Liver (tissue), 7 donors: ENCODE measurements at regions not wholly inside any gene's neighbourhood (a gene's known extent, or its start where the extent isn't known, plus 50 kb on each side); places are given as distances from the start of the nearest gene placed in this dataset.

Source experiments
- DNase-seq: peaks from one replicate; pipeline ENCODE4 v3.0.0-alpha.2; 2017; ENCODE audit warnings: low spot score
- H3K27ac ChIP-seq, 2 donors: one replicate each; pipeline ENCODE4 v1.7.0; 2013; ENCODE audit warnings: inconsistent platforms in 2 of 2, low read length in 2 of 2, control low read depth in 1 of 2, low read depth in 1 of 2, mild to moderate bottlenecking in 1 of 2
- H3K27me3 ChIP-seq, 4 donors: one replicate each; pipeline versions ENCODE4 v1.6.1 to v1.7.0; 2013; ENCODE audit warnings: low read length in 3 of 4, inconsistent platforms in 1 of 4, mild to moderate bottlenecking in 1 of 4, moderate library complexity in 1 of 4; ENCODE audit not compliant: control insufficient read depth in 4 of 4, insufficient read depth in 4 of 4
- H3K36me3 ChIP-seq, 4 donors: one replicate each; pipeline versions ENCODE4 v1.6.1 to v1.7.0; 2013; ENCODE audit warnings: low read length in 3 of 4, mild to moderate bottlenecking in 3 of 4, low read depth in 1 of 4, moderate library complexity in 1 of 4; ENCODE audit not compliant: control insufficient read depth in 4 of 4, insufficient read depth in 3 of 4
- H3K4me1 ChIP-seq, 4 donors: one replicate each; pipeline versions ENCODE4 v1.6.1 to v1.7.0; 2013; ENCODE audit warnings: low read length in 3 of 4, mild to moderate bottlenecking in 3 of 4, moderate library complexity in 1 of 4; ENCODE audit not compliant: control insufficient read depth in 4 of 4, insufficient read depth in 4 of 4
- H3K4me3 ChIP-seq, 3 donors: one replicate each; pipeline versions ENCODE4 v1.6.1 to v1.7.0; 2013; ENCODE audit warnings: low read length in 3 of 3, control low read depth in 1 of 3, low read depth in 1 of 3, mild to moderate bottlenecking in 1 of 3
- H3K9ac ChIP-seq, 2 donors: one replicate each; pipeline ENCODE4 v1.7.0; 2013; ENCODE audit warnings: low read length in 2 of 2, mild to moderate bottlenecking in 2 of 2, moderate library complexity in 2 of 2, control low read depth in 1 of 2, low read depth in 1 of 2
- H3K9me3 ChIP-seq, 4 donors: one replicate each; pipeline versions ENCODE4 v1.6.1 to v1.7.0; 2013; ENCODE audit warnings: low read length in 3 of 4; ENCODE audit not compliant: control insufficient read depth in 4 of 4
- GABPA ChIP-seq, 2 donors: IDR thresholded peaks in 1 of 2; conservative IDR thresholded peaks in 1 of 2; 2 replicates each; pipeline ENCODE4 v1.6.1; 2016; ENCODE audit warnings: antibody characterized with exemption in 2 of 2, mild to moderate bottlenecking in 1 of 2, moderate library complexity in 1 of 2
- HNF4A ChIP-seq, 2 donors: conservative IDR thresholded peaks; 2 replicates each; pipeline ENCODE4 v1.6.1; 2016; ENCODE audit warnings: antibody characterized with exemption in 2 of 2, mild to moderate bottlenecking in 2 of 2
- HNF4G ChIP-seq: IDR thresholded peaks from 2 replicates; pipeline ENCODE4 v1.6.1; 2016; ENCODE audit warnings: antibody characterized with exemption
- JUND ChIP-seq, 2 donors: IDR thresholded peaks; 2 replicates each; pipeline ENCODE4 v1.6.1; 2016; ENCODE audit warnings: antibody characterized with exemption in 2 of 2
- NR2F2 ChIP-seq: IDR thresholded peaks from 2 replicates; pipeline ENCODE4 v1.6.1; 2016; ENCODE audit warnings: antibody characterized with exemption
- SP1 ChIP-seq: IDR thresholded peaks from 2 replicates; pipeline ENCODE4 v1.6.1; 2018; ENCODE audit warnings: antibody characterized with exemption, mild to moderate bottlenecking
- TAF1 ChIP-seq: conservative IDR thresholded peaks from 2 replicates; pipeline ENCODE4 v1.6.1; 2016; ENCODE audit warnings: antibody characterized with exemption, mild to moderate bottlenecking
- YY1 ChIP-seq: IDR thresholded peaks from 2 replicates; pipeline ENCODE4 v1.6.1; 2016; ENCODE audit warnings: antibody characterized with exemption, mild to moderate bottlenecking
- WGBS: extraction: QIAGEN DNeasy Blood & Tissue Kit; methylation state at CpG from one replicate; pipeline ENCODE4 v1.1.7; 2013; 5-methylcytosine and 5-hydroxymethylcytosine counted together
- TF ChIP-seq, protein P1 (sequence below): IDR thresholded peaks from 2 replicates; pipeline ENCODE4 v1.6.1; 2016; ENCODE audit warnings: antibody characterized with exemption
- TF ChIP-seq, protein P2 (sequence below): IDR thresholded peaks from 2 replicates; pipeline ENCODE4 v1.6.1; 2016; ENCODE audit warnings: antibody characterized with exemption
- TF ChIP-seq, protein P3 (sequence below): IDR thresholded peaks from 2 replicates; pipeline ENCODE4 v1.6.1; 2016; ENCODE audit warnings: antibody characterized with exemption, mild to moderate bottlenecking
- donor health status: healthy.
- donor health status: healthy.
- donor health status: healthy.
- donor health status: healthy.

DNA sequence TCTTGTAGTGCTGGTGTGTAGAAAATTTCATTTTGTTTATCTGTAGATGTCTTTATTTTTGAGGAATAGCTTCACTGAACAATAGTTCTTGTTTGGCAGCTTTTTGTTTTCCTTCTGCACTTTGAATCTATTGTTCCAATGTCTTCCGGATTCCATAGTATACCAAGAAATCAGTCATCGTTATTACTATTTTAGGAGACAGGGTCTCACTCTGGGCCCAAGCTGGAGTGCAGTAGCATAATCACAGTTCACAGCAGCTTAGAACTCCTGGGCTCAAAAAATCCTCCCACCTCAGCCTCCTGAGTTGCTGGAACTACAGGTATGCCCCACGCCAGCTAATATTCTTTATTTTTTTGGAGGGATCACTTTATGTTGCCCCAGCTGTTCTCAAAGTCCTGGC is 67.7 kb upstream of the RGS2 start (continued):
- TF ChIP-seq, protein P1, sequence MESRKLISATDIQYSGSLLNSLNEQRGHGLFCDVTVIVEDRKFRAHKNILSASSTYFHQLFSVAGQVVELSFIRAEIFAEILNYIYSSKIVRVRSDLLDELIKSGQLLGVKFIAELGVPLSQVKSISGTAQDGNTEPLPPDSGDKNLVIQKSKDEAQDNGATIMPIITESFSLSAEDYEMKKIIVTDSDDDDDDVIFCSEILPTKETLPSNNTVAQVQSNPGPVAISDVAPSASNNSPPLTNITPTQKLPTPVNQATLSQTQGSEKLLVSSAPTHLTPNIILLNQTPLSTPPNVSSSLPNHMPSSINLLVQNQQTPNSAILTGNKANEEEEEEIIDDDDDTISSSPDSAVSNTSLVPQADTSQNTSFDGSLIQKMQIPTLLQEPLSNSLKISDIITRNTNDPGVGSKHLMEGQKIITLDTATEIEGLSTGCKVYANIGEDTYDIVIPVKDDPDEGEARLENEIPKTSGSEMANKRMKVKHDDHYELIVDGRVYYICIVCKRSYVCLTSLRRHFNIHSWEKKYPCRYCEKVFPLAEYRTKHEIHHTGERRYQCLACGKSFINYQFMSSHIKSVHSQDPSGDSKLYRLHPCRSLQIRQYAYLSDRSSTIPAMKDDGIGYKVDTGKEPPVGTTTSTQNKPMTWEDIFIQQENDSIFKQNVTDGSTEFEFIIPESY, result no peak
- no peak for TF ChIP-seq YY1
- no peak for TF ChIP-seq JUND (IDR thresholded peaks at IDR 0.05)
- no peak for TF ChIP-seq HNF4A (conservative IDR thresholded peaks at IDR 0.05)
- TF ChIP-seq TAF1, result no peak
- TF ChIP-seq HNF4G, result no peak
- no peak for TF ChIP-seq SP1
- no peak for TF ChIP-seq GABPA (IDR thresholded peaks at IDR 0.05 in 1 of 2, conservative IDR thresholded peaks at IDR 0.05 in 1 of 2)

DNA sequence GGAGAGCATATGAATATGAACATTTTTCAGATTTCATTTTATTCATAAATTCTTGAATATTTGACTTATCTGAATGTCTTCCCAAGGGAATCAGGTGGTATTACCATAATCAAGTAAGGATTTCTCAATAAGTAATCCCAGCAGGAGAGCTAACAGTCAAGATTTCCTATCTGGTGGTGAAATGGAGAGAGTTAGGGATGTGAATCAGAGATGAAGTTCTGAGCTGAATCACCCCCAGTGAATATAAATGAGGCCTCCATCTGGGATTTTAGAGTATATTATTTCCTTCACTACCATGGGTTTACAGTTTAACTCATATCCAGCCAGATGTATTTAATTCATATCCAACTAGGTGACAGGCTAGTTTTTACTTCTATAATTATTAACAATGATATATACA is 61.5 kb upstream of the RGS2 start:
- H3K27ac ChIP-seq, result no peak overlapping the region
- no peaks in the 10 kb centered on the region for H3K4me1 ChIP-seq
- H3K9me3 ChIP-seq, result peaks cover 0 to 5% (median 0%) of the 10 kb centered on the region in 4 donors
- H3K27me3 ChIP-seq, result no peaks in the 10 kb centered on the region
- no peaks in the 10 kb centered on the region for H3K36me3 ChIP-seq
- no peak overlapping the region for H3K9ac ChIP-seq
- TF ChIP-seq, protein P1, result no peak
- TF ChIP-seq JUND (IDR thresholded peaks at IDR 0.05) (no peak), SP1 (no peak), HNF4G (no peak)
- no peak overlapping the region for H3K4me3 ChIP-seq
- no peak for DNase-seq

DNA sequence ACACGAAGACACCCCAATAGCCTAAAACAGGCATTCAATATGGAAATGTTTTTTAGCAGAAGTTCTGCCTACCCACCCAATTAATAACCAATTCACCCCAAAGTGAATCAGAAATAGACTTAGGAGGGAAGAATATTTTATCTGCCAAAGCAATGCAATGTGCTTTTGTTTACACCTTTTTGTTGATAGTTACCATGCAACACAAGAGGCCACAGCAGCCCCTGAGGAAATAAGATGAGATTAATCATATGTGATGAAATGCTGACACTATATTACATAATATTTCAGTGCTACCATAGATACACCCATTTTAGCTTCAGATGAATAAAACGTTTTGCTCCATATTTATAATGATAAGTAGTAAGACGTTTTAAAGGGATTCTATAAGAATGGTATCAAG is 60.9 kb upstream of the RGS2 start:
- TF ChIP-seq TAF1 (no peak), JUND (IDR thresholded peaks at IDR 0.05) (no peak), SP1 (no peak), NR2F2 (no peak), HNF4A (conservative IDR thresholded peaks at IDR 0.05) (no peak)
- TF ChIP-seq, protein P2, sequence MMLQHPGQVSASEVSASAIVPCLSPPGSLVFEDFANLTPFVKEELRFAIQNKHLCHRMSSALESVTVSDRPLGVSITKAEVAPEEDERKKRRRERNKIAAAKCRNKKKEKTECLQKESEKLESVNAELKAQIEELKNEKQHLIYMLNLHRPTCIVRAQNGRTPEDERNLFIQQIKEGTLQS, result no peak
- TF ChIP-seq, protein P3, sequence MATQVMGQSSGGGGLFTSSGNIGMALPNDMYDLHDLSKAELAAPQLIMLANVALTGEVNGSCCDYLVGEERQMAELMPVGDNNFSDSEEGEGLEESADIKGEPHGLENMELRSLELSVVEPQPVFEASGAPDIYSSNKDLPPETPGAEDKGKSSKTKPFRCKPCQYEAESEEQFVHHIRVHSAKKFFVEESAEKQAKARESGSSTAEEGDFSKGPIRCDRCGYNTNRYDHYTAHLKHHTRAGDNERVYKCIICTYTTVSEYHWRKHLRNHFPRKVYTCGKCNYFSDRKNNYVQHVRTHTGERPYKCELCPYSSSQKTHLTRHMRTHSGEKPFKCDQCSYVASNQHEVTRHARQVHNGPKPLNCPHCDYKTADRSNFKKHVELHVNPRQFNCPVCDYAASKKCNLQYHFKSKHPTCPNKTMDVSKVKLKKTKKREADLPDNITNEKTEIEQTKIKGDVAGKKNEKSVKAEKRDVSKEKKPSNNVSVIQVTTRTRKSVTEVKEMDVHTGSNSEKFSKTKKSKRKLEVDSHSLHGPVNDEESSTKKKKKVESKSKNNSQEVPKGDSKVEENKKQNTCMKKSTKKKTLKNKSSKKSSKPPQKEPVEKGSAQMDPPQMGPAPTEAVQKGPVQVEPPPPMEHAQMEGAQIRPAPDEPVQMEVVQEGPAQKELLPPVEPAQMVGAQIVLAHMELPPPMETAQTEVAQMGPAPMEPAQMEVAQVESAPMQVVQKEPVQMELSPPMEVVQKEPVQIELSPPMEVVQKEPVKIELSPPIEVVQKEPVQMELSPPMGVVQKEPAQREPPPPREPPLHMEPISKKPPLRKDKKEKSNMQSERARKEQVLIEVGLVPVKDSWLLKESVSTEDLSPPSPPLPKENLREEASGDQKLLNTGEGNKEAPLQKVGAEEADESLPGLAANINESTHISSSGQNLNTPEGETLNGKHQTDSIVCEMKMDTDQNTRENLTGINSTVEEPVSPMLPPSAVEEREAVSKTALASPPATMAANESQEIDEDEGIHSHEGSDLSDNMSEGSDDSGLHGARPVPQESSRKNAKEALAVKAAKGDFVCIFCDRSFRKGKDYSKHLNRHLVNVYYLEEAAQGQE, result no peak
- DNase-seq, result no peak
- Histone ChIP-seq H3K36me3 (no peaks in the 10 kb centered on the region), H3K27me3 (no peaks in the 10 kb centered on the region), H3K4me3 (no peak overlapping the region), H3K4me1 (no peaks in the 10 kb centered on the region), H3K27ac (no peak overlapping the region), H3K9ac (no peak overlapping the region), H3K9me3 (peaks cover 0 to 6% (median 0%) of the 10 kb centered on the region in 4 donors)
- WGBS, result 60% methylated on average over 3 of the region's 3 CpGs
